Ovary (tissue), 1 donor: ENCODE measurements at regions not wholly inside any gene's neighbourhood (a gene's known extent, or its start where the extent isn't known, plus 50 kb on each side); places are given as distances from the start of the nearest gene placed in this dataset.
"Not testable (repeated sequence)": the region's sequence is repeated elsewhere in the genome, so short reads cannot be mapped to it uniquely, and the experiment has no call there.

Experiments
- EP300 ChIP-seq: sonication (generic); formaldehyde crosslinking; IDR thresholded peaks from one replicate; pipeline ENCODE4 v1.6.1; 2017; ENCODE audit warnings: antibody characterized with exemption
- POLR2A ChIP-seq: fragments of 450-650 bp; IDR thresholded peaks from one replicate; pipeline ENCODE4 v1.6.1; 2017; ENCODE audit warnings: antibody characterized with exemption, mild to moderate bottlenecking, moderate library complexity

- TF ChIP-seq EP300, POLR2A: not testable (repeated sequence)
Measured at GRCh38 chr12:131440209-131441059, 270.5 kb upstream of the SFSWAP start.
